ENCODE measurements at regions not wholly inside any gene's neighbourhood (a gene's known extent, or its start where the extent isn't known, plus 50 kb on each side); places are given as distances from the start of the nearest gene placed in this dataset.
A peak's percentile ranks its signal among the peaks of the same experiment; 100 is the strongest.

DNA sequence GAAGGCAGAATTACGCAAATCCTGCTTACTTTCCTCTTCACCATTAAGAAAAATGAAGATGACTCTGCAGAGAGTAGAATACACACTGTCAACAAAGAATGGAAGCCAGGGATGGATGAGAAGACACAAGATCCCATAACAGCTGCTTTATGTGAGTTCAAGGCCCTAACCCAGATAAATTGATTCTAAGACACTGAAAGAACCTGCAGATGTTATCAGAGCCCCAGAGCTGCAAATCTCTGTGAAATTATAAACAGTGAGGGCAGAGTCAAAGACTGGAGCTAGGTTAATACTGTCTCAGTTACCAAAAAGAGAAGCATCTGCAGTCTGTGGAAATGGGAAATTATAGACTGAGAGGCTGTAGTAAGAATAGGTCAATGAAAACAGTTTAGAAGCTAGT lies 320.1 kb upstream of the PKDCC start:
- H3K4me3 ChIP-seq: no peak overlapping the region
- H4K20me1 ChIP-seq: no peaks in the 10 kb centered on the region
- H3K36me3 ChIP-seq: no peaks in the 10 kb centered on the region
- H3K9ac ChIP-seq: no peak overlapping the region
- H3K27me3 ChIP-seq: no peaks in the 10 kb centered on the region
- no peak for TF ChIP-seq Cebpa-rat (IDR thresholded peaks at IDR 0.05)
- H3K9me3 ChIP-seq: no peaks in the 10 kb centered on the region
- no peaks in the 10 kb centered on the region for H3K4me1 ChIP-seq
- no peak overlapping the region for H3K4me2 ChIP-seq
- H3K27ac ChIP-seq: no peak overlapping the region

DNA sequence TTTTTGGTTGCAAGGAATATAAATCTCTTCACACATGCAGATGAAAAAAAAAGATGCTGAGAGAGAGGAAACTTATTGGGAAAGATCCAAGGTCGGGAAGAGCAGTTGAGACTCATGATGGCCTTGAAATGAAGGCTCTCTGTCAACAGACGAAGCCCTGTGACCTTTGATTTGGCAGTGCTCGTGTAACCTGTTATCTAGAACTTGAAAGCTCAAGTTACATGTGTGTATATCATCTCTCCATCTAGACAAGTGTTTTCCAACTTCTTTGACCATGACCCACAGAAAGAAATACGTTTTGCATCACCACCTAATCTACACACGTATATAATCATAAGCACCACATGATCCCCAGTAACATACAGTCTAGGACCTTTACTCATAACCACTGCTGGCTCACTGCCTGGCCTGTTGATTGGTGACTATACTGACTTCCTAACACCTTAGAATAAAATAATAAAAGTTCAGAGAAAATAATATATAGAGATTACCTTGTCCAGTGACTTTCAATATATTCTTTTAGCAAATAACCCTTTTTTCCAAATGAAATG lies 319.0 kb upstream of the PKDCC start:
- Histone ChIP-seq H3K36me3 (no peaks in the 10 kb centered on the region), H3K4me1 (no peaks in the 10 kb centered on the region), H3K27ac (no peak overlapping the region), H3K4me2 (no peak overlapping the region), H3K27me3 (no peaks in the 10 kb centered on the region), H3K9me3 (no peaks in the 10 kb centered on the region), H4K20me1 (no peaks in the 10 kb centered on the region), H3K4me3 (no peak overlapping the region), H3K9ac (no peak overlapping the region)
- no peak for TF ChIP-seq Cebpa-rat (IDR thresholded peaks at IDR 0.05)

DNA sequence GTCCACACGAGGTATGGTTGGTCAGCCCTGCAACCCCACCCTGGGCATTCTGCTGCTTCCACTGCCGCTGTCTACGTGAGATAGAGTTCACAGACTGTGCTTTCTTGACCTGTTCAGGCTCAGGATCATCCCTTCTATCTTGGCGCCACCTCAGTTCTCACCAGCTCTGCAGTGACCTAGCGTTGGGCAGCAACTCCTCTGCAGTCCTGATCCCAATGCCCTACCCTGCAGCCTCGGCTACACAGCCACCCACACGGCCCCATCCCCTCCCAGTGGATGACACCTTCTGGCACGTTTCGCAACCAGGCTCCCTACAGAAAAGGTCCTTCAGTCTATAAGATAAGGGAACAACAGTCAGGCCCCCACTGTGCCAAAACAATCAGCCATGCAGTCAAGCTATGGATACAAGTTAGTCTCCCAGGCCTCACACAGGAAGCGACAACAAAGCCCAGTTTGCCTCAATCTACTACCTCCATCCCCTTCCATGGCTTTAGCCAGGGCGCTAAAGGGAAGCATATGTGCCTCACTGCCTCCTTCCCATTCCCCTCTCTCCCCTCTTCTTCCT lies 317.9 kb upstream of the PKDCC start:
- H4K20me1 ChIP-seq: no peaks in the 10 kb centered on the region
- no peaks in the 10 kb centered on the region for H3K36me3 ChIP-seq
- H3K4me2 ChIP-seq: no peak overlapping the region
- no peak overlapping the region for H3K27ac ChIP-seq
- no peak overlapping the region for H3K4me3 ChIP-seq
- H3K4me1 ChIP-seq: no peaks in the 10 kb centered on the region
- no peak for TF ChIP-seq Cebpa-rat (IDR thresholded peaks at IDR 0.05)
- H3K9me3 ChIP-seq: no peaks in the 10 kb centered on the region
- H3K27me3 ChIP-seq: no peaks in the 10 kb centered on the region
- no peak overlapping the region for H3K9ac ChIP-seq

DNA sequence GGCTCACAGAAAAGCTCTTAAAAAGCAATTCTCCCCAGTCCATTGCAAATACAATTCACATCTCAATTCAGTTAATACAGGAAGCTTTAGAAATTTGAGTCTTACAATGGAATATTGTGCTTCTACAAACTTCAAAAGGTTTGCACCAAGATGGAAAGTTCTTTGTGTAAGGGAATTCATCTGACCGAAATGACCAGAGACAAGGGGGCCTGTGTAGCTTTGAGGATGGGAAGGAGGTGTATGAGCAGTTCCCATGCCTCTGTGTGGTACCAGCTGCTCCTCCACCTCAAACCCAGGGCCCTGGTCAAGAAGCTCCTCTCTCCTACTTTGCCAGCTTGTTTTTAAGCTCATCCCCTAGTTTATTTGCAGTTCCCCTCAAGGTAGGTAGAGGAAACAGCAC lies 312.8 kb upstream of the PKDCC start:
- no peak overlapping the region for H3K4me2 ChIP-seq
- no peaks in the 10 kb centered on the region for H3K27me3 ChIP-seq
- H3K9me3 ChIP-seq: no peaks in the 10 kb centered on the region
- no peaks in the 10 kb centered on the region for H3K36me3 ChIP-seq
- no peaks in the 10 kb centered on the region for H4K20me1 ChIP-seq
- TF ChIP-seq Cebpa-rat (IDR thresholded peaks at IDR 0.05): no peak
- no peak overlapping the region for H3K27ac ChIP-seq
- peaks cover 15% of the 10 kb centered on the region for H3K4me1 ChIP-seq
- no peak overlapping the region for H3K4me3 ChIP-seq
- no peak overlapping the region for H3K9ac ChIP-seq

DNA sequence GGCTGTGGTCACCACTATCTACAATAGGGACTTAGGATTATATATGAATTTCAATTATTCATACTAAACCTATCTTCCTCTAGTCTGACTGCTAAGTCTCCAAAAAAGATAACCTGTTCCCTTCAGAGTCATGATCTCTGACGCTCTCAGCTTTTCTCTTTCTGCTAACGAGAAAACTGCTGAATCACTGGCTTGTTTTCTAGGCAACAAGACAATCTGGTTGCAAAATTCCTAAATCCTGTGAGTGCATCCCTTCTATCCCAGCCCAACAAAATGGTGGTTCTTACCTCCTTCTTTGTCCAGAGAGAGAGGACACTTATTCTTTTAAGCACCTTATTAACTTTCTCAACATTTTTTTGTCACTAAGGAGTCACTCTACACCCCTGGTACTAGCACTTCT lies 312.3 kb upstream of the PKDCC start:
- H3K4me2 ChIP-seq: peak overlapping the region; percentile 29; the same call in 1 of the 2 replicates
- H3K27me3 ChIP-seq: no peaks in the 10 kb centered on the region
- H3K4me3 ChIP-seq: no peak overlapping the region
- H3K4me1 ChIP-seq: peaks cover 15% of the 10 kb centered on the region
- TF ChIP-seq Cebpa-rat (IDR thresholded peaks at IDR 0.05): no peak
- H3K27ac ChIP-seq: no peak overlapping the region
- no peaks in the 10 kb centered on the region for H3K36me3 ChIP-seq
- no peaks in the 10 kb centered on the region for H4K20me1 ChIP-seq
- no peak overlapping the region for H3K9ac ChIP-seq
- no peaks in the 10 kb centered on the region for H3K9me3 ChIP-seq

DNA sequence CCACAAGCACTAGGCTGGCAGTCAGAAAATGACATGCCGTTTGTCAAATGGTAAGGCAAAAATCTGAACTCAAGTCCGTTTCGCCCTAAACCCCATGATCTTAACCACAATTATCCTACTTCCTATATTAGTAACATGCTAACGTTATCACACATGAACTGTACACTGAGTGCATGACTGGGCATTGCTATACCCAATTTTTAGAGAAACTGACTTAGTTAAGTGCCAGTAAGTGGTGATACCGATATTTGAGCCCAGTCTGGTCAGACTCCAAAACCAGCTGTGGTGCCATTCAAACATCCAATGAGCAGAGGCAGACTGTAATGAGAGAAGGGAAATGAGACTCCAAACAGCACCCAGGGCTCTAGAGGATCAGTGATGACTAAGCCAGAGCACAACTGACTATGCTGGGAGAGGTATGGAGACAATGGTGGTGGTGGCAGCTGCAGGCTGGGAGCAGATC lies 311.7 kb upstream of the PKDCC start:
- Histone ChIP-seq H3K36me3 (no peaks in the 10 kb centered on the region), H3K4me1 (peaks cover 15% of the 10 kb centered on the region), H3K4me3 (no peak overlapping the region), H3K4me2 (peak overlapping the region; percentile 29), H4K20me1 (no peaks in the 10 kb centered on the region), H3K9me3 (no peaks in the 10 kb centered on the region), H3K27me3 (no peaks in the 10 kb centered on the region), H3K27ac (no peak overlapping the region), H3K9ac (no peak overlapping the region)
- no peak for TF ChIP-seq Cebpa-rat (IDR thresholded peaks at IDR 0.05)

DNA sequence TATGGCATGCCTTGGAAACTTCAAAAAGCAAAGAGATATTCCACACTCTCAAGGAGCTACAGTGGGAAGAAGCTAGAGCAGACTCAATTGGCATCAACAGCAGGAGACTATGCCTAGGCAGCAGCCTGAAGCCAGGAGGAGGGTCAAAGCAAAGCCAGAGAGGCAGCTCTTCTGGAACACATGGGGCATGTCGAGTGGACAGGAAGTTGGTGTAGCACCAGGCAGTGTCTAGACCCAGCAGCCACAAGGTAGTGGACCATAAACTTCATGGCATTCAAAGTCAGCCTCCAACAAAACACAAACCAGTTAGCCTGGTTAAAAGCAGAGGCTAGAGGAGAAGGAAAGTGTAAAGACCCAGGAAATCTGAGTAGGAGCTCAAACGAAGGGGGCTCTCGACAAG lies 311.2 kb upstream of the PKDCC start:
- Histone ChIP-seq H3K27me3 (no peaks in the 10 kb centered on the region), H3K27ac (no peak overlapping the region), H3K9ac (no peak overlapping the region), H3K4me2 (peak overlapping the region; percentile 29; the same call in 1 of the 2 replicates), H3K36me3 (no peaks in the 10 kb centered on the region), H3K9me3 (no peaks in the 10 kb centered on the region), H4K20me1 (no peaks in the 10 kb centered on the region), H3K4me3 (no peak overlapping the region), H3K4me1 (peaks cover 15% of the 10 kb centered on the region)
- TF ChIP-seq Cebpa-rat (IDR thresholded peaks at IDR 0.05): no peak

DNA sequence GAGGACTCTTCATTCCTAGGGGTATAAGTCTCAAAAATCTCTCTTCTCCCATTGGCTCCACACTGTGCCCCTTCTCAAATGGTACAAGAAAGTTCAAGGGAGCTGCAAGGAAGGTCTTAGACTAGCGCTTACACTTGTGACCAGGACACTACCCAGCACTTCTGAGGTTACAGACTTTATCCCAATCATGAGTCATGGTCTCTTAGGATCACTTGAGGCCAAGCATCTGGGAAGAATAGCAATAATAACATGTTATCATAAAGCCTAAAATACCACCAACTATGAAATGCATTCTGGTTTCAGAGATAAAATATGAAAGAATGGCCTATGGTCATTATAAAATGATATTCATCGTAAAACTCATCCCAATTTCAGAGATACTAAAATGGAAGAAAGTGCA lies 309.9 kb upstream of the PKDCC start:
- H3K9ac ChIP-seq: no peak overlapping the region
- no peaks in the 10 kb centered on the region for H4K20me1 ChIP-seq
- peaks cover 24% of the 10 kb centered on the region for H3K4me1 ChIP-seq
- no peak overlapping the region for H3K4me3 ChIP-seq
- no peaks in the 10 kb centered on the region for H3K9me3 ChIP-seq
- no peak overlapping the region for H3K4me2 ChIP-seq
- no peaks in the 10 kb centered on the region for H3K36me3 ChIP-seq
- H3K27ac ChIP-seq: no peak overlapping the region
- no peaks in the 10 kb centered on the region for H3K27me3 ChIP-seq
- TF ChIP-seq Cebpa-rat (IDR thresholded peaks at IDR 0.05): no peak

DNA sequence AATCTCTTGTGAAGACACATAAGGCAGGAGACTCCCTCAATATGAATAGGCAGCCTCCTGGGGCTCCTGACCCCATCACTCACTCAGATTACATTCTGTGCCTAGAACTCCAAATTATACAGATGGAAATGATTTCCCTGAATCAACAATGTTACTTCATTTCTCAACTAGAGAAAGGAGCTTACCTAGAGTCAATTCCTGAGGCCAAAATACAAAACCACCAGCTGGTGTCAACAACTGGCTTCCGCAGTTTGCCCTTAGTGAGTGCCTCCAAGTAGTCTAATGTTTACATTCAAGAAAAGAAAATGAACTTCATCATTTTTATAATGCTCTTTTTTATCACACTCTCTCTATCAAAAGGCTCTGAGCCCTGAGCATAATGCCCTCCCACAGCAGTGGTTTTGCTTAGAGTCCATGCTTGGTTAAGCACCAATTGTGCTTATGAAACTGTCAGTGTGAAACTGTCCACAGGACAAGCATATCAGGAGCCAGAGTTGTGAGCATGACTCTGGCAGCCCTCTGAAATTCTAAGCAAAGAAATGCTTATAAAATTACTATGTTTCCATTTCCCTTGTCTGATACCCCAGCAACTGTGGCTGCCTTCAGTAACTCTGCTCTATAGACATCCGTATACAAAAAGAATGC lies 305.7 kb upstream of the PKDCC start:
- Histone ChIP-seq H3K9me3 (peaks cover 10% of the 10 kb centered on the region; the same call in 1 of the 2 replicates), H4K20me1 (no peaks in the 10 kb centered on the region), H3K4me2 (no peak overlapping the region), H3K27ac (no peak overlapping the region), H3K36me3 (no peaks in the 10 kb centered on the region), H3K9ac (no peak overlapping the region), H3K27me3 (no peaks in the 10 kb centered on the region), H3K4me1 (peaks cover 9% of the 10 kb centered on the region), H3K4me3 (no peak overlapping the region)
- TF ChIP-seq Cebpa-rat (IDR thresholded peaks at IDR 0.05): no peak

DNA sequence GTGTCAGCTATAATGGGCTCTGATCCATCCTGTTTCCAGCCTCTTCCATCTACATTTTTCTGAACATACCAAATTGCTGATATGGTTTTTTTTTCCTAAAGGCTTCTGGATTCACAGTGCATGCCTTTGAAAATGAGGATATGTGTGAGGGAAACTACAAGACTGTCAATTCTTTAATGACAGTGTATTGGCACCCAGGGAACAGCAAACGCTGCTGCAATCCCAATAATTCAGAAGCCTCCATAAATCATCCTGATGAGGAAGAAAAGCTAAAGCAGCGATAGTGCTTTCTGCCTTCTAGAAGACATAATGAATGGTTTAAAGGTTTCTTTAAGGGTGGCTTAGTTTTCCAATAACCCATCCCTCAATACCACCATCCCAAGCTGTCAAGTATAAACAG lies 304.5 kb upstream of the PKDCC start:
- TF ChIP-seq Cebpa-rat (IDR thresholded peaks at IDR 0.05): no peak
- Histone ChIP-seq H3K9ac (no peak overlapping the region), H3K4me3 (no peak overlapping the region), H3K4me2 (no peak overlapping the region), H3K27me3 (no peaks in the 10 kb centered on the region), H3K36me3 (no peaks in the 10 kb centered on the region), H4K20me1 (no peaks in the 10 kb centered on the region), H3K27ac (no peak overlapping the region), H3K4me1 (peaks cover 9% of the 10 kb centered on the region), H3K9me3 (peaks cover 10% of the 10 kb centered on the region; the same call in 1 of the 2 replicates)
